GF-D8 (cell line): ENCODE measurements at regions not wholly inside any gene's neighbourhood (a gene's known extent, or its start where the extent isn't known, plus 50 kb on each side); places are given as distances from the start of the nearest gene placed in this dataset.
"Not testable (repeated sequence)": the region's sequence is repeated elsewhere in the genome, so short reads cannot be mapped to it uniquely, and the experiment has no call there.

Experiments used
- DNase-seq: peaks from one replicate; lab custom pipeline; 2025; lab: John Stamatoyannopoulos, UW

DNA sequence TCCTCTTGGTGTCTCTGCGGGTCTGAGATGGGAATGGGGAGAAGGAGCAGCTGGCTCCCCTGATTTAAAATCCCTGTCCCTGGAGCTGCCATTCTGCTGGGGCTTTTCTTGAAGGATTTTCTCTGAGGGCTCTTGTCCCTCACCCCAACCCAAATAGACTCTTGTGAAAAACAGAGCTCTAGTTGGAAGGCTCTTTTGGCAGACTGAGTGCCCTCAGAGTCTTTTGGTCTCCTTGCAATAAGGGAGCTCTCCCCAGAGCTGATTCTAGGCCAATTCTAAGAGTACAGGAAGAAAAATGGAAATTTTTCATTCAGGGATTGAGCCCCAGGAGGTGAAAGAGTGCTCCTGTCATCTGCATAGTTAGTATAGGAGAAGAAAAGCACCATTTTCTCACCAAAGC is 238.3 kb downstream of the COG6 start:
- DNase-seq, result no peak

DNA sequence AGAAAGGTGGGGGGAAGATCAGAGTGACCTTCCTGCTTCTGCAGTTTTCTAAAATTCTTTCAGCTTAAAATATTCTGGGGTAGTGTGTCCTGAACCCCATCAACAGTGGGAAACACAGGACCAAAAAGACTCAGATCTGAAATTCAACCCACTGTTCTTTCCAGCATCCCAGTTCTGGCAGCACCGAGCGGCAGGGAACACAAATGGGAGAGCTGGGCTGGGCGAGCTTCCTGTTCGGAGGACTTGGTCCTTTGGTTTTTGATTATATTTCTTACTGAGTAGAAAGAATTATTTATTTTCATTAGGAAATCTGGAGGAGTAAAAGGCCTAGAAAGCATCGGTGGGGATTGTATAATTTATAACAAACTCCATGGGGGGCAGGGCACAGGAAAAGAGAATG is 239.1 kb downstream of the COG6 start:
- DNase-seq, result no peak

DNA sequence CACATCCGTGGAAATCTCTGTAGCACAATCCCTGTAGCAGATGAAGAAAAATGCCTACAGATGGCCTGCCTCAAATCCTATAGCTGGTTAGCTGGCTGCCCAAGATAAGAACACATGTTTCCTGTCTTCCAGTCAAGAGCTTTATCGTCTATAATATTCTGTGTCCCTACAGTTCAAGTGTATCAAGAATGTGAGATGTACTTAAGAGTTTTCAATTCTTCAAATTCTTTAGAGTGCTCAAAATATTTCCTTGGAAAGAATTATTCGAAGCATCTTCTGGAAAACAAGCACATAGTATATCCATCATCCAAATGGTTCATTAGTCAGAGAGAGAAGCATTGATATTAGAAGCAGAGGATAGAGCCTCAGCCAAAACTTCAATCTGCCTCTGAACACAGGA is 239.8 kb downstream of the COG6 start:
- no peak for DNase-seq

DNA sequence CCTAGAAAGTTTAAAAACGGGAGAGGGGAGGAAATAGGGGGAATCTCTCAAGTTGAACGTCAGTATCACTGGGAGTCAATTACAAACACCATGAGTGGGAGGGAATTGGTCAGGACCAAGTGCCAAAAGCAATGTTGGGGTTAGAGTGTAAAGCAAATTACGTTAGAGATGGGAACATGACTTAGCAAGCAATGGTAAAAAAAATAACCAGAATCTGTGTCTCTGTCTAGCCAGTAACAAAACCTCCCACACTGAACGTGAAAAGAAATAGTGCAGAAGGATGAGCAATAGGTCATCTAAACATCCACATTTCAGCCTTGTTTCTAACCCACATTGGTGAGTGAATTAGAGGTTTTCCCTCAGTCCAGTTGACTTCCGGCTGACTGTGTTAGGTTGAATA is 242.2 kb downstream of the COG6 start:
- DNase-seq, result no peak

DNA sequence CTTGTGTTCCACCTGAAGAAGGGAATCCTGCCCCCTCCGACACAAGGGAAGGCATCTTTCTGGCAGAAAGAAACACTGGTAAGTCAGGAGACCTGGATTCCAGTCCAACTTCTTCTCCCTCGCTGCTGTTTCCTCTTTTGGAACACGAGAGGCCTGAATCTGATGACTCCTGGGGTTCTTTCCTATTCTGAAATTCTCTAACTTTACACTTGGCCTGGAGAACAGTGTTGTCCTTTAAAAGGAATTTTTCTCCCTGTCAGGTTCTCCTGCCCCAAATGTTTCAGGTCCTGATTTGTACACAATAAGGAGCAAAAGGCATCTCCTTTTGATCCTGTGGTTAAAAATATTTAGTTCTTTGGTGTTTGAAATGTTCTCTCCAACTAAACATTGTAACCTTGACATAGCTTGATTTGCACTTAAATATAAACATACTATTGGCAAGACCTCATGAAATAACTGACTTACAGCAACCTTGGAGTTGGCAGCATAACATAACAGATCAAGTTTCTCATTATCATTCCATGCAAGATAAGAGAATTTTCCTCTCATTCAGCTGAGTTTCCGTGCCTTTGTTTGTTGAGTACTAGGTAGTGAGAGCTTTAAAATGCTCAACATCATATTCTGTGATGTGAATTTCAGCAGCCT is 244.8 kb downstream of the COG6 start:
- DNase-seq, result no peak

DNA sequence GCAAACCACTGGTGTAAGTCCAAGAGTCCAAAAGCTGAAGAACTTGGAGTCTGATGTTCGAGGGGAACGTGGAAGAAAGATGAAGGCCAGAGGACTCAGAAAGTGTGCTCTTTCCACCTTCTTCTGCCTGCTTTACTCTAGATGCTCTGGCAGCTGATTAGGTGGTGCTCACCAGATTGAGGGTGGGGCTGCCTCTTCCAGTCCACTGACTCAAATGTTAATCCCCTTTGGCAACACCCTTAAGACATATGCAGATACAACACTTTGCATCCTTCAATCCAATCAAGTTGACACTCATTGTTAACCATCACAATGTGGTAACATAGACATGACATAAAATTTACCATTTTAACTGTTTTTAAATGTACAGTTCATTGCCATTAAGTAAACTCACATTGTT is 249.5 kb downstream of the COG6 start:
- no peak for DNase-seq

DNA sequence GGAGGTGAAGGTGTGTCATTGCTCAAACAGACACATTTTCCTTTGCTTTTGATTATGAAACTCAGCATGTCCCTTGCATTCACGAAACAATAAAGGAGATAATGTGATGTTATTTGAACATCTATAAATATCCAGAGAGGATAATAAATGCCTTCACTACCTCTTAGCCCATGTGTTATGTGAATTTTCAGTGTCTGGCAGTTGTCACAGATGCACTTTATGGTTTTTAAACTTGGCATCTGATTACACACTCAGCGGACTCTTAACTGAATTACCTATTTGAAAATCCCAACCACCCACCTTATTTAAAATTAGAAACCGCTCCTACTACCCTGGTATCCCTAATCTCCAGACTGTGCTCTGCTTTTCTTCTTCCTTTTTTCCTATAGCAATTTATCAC is 254.2 kb downstream of the COG6 start:
- DNase-seq, result no peak

DNA sequence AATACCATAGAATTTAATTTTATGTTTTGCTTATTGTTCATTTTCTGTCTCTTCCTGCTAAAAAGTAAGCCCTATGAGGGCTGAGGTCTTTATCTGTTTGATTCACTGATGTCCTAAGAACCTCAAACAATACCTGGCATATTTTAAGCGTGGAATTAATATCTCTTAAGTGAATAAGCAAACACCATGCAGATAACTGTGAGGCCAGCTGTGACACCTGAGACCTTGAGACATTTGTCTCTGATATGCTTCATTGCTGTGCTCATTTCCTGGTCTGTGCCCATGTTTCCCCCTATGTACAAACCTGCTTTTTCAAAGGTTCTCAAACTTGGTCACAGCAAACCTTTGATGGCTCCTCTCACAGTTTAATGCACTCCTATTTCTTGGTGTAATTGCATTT is 254.6 kb downstream of the COG6 start:
- DNase-seq, result no peak

DNA sequence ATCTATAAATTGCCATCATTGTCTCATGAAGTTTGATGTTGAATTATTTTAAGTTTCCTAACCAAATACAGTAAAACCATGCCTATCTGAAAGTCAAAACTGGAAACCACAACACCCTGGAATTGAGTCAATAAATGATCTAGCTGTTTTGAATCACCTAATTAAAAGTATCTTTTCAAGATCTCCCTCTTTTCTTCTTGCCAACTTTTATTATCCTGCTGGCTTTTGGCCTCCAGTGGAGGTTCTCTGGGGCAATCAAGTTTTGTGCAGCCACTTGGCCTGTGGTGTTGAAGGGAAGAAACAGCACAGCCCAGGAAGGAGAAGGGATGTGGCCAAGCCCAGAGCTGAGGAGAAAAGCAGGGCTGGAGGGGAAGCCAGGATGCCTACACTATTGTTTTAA is 255.4 kb downstream of the COG6 start:
- no peak for DNase-seq

DNA sequence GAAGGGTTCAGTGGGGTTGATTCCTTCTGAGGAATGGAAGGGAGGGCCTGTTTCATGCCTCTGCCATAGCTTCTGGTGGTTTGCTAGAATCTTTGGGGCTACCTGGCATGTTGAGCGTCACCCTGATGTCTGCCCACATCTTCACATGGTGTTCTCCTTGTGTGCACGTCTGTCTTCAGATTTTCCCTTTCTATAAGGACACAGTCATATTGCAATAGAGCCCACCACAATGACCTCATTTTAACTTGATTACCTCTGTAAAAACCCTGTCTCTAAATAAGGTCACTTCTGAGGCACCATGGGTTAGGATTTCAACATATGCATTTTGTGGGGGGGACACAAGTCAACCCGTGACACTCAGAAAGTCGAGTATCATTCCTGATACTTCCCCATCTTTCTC is 257.9 kb downstream of the COG6 start:
- DNase-seq, result no peak

DNA sequence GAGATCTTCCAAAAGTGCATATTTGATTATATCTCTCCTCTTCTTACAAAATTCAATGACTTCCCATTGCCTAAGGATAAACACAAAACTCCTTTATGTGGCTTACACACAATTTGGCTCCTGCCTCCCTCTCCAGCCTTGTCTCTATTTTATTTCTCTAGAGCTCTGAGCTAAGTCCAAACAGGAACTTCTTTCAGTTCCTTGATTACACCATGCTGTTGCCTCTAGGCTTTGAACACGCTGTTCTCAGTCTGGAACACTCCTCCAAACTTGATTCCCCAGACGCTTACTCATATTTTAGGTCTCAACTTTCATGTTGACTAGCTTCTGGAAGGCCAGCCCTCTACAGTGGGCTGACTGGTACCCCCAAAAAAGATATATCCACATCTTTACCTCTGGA is 258.5 kb downstream of the COG6 start:
- DNase-seq, result no peak

DNA sequence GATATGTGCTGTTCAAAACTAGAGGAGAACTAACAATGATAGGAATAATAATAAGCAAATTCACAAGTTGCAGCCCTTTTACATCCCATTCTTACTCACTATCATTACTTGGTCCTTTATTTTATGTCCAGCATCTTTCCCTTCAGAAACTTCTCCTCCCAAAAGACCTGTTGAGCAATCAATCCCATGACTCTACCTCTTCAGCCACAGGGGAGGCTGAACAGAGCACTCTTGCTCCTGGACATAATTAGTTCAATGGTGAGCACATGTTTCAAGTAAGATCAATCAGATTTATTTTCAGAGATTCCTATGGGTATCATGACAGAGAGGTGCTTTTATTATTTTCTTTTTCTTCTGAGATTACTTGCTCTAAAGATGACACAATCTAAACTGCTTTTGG is 260.0 kb downstream of the COG6 start:
- DNase-seq, result no peak

DNA sequence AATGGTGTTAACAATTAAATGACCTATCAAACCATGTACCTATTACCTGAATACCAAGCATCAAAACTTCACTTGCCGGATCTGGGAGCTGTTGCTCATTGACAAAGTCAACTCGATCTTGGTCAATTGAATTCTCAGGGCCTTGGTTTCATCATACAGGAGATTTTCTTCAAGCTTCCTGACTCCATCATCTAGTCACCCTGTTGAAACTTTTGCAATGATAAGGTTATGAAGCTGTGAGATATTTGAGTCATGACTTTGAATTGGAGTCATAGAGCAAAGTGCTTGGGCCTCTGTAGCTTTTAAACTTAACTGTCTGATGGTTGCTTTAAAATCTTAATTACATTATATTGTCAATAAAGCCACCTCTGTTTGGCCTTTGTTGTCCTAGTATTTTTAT is 260.9 kb downstream of the COG6 start:
- DNase-seq, result no peak

DNA sequence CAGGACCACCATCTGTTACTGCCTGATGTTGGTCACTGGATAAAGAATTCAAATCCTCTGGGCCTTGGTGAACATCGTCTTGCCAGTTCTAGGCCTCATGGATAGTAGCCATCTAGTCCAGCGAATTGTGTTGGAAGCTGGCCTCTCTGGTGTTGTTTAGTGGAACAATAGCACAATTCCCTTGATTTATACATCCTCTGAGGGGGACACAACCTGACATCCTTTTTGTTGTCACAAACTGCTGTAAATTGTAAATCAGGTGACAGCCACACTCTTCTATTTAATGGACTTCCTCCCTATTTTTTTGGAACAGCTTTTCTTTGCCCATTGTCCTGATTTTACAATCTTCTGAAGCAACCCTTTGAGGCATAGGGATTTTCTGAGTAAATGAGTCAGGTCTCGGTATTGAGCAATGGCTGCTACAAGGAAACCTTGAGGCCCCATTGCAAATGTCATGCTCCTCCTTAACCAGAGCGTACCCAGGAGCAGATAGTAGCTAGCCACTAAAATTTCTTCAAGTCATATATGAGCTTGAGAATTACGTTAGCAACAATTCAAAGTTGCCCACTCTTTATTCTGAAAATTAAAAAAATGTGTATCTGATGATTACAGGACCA is 263.3 kb downstream of the COG6 start:
- no peak for DNase-seq

DNA sequence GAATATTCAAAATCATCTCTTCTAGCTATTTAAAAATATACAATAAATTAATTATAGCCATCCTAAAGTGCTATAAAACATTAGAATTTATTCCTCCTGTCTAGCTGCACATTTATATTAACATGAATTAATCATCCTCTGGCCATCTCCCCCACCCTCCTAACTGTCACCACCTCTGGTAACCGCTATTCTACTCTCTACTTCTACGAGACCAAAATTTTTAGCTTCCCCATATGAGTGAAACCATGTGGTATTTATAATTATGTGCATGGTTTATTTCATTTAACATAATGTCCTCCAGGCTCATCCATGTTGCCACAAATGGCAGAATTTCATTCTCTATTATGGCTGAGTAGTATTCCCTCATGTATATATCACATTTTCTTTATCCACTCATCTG is 265.2 kb downstream of the COG6 start:
- no peak for DNase-seq

DNA sequence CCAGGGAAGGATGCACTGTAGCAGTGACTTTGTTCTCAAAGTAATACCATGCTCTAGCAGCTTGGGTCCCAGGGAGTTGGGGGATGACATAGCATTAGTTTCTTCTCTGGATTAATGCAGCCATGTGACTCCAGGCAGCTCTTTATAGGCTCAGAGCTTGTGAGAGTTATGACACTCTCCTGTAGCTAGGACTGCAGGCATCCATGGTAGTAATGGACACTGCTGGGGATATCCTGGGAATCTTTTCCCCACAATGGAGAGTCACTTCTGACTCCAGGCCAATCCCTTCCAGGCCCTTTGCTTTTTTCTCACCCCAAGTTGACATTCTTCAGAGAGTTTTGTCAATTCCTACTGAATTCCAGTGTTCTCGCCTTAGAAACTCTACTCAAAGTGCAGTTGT is 270.9 kb downstream of the COG6 start:
- no peak for DNase-seq

DNA sequence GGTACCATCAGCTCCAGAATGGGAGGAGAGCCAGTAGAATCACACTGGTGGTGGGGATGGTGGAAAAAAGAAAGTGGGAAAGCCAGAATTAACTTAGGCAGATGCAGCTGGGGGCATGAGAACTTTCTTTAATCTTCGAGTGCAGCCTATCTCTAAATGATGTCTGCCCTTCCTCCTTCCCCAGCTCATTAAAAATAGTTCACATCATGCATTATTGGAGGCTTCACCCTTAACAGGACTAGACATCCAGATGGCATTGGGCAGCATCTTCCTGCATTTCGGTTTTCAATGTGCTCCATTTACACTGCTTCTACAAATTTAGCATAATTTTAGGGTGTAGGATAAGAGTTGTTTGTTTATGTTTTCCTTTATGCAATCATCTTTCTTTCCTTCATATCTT is 272.8 kb downstream of the COG6 start:
- no peak for DNase-seq

DNA sequence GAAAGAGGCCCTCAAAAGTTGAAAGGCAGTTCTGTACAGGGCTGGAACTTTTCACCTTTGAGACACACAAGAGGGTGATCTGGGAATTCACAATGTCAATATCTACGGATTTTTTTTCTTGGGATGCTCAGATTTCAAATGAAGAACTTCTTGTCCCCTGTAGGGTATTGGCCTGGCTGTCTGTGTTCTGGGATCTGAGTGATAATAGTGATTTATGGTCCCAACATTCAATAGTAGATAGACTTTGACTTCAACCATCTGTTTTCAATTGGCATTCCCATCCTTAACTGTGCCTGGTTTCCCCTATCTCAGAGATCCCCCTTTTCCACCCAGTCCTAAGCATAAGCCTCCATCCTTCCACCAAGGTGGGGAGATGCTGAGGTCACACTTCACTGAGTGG is 274.1 kb downstream of the COG6 start:
- no peak for DNase-seq

DNA sequence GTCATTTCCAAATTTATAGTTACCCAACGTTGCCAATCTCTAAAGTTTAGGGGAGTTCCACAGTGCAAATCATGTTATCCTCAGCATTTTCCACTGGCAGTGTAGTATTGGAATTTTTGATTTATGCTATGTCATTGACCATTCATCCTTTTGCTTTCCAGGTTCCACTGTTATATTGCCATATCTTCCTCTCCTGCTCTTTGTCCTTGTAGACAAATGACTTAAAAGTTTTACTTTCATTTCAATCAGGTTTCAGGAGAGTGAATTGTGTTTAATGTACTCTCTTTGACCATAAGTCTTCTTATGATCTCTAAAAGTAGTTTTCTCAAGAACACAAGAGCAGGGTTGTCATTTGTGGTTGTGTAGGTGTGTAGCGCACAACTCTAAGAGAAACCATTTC is 274.6 kb downstream of the COG6 start:
- no peak for DNase-seq

DNA sequence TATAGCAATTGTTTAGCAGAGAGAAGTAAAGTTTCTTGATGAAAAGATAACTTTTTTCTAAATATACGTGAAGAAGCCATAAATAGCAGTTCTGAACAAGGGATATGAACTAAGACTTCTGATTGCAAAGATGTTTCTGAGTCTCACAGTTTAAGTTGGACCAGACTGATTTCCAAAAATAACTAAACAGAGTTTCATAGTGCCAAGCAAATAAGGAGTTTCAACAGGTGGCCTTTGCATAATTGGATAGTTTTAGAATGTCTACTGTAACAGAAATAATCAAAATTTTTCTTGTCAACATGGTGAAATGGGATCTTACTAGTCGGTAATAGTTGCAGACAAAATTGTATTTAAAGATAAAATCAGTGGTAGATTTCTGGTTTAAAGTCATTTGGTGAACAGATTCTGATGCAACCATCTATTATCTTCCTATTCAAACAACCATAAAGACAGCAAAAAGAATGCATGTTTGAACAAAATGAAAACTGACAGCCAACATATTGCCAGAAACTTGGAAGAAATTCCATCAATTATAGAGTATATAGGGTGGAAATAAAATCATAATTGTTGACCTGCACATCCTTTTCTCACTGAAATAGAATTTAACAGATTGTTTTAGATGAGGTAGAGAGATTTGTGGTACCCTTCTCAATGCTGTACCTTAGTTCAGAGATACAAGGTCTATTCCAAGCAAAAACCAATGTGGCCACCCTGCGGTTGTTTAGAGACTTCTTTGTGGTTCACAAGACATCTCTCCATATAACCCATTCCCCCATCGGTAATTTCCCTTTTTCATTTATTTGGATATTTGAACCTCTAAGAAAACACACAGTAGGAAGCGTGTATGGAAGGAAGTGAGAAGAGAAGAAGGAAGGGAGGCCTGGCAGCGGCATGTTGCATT is 275.3 kb downstream of the COG6 start:
- no peak for DNase-seq

DNA sequence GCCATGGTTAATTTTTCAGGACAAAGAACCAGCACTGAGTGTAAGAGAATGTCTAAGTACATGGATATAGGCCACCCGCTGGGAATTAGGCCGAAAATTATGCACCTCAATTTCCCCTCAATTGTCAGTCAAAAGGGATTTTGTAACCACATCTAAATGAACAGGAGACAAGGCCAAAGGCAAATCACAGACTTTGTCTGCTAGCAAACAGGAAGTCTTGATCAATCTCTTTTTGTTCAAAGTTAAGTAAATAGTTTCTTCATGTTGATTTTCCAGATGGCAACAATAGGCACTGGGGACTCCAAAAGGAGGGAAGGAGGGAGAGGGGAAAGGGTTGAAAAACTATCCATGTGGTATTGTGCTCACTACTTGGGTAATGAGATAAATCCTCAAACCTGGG is 276.0 kb downstream of the COG6 start:
- no peak for DNase-seq

DNA sequence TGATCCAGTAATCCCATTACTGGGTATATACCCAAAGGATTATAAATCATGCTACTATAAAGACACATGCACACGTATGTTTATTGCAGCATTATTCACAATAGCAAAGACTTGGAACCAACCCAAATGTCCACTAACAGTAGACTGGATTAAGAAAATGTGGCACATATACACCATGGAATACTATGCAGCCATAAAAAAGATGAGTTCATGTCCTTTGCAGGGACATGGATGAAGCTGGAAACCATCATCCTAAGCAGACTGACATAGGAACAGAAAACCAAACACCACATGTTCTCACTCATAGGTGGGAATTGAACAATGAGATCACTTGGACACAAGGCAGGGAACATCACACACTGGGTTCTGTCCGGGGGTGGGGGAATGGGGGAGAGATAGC is 277.1 kb downstream of the COG6 start:
- DNase-seq, result not testable (repeated sequence)

DNA sequence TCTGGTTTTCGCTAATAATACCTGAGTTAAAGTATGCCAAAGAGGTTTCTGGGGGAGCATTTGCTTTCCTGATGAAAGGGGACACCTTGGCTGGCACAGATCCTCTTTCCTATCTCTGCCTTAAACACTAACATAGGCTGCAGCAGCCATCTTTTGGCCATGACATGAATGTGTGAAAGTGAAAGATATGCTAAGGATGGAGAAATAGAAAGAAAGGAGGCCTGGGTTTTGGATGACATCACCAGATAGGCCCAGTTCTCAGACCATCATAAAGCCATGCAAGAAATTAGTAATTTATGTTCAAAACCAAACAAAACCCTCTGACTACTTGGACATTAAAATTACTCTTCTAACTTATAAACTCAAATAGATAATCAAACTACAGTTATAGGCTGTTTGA is 279.7 kb downstream of the COG6 start:
- DNase-seq, result no peak
